Hepatocyte (in vitro differentiated cells): ENCODE measurements at regions not wholly inside any gene's neighbourhood (a gene's known extent, or its start where the extent isn't known, plus 50 kb on each side); places are given as distances from the start of the nearest gene placed in this dataset.

Experiments
- CTCF ChIP-seq: fragments of 200-600 bp; sonication (generic); IDR thresholded peaks from 2 replicates; pipeline ENCODE4 v1.5.1; 2016; ENCODE audit warnings: antibody characterized with exemption, mild to moderate bottlenecking; ENCODE audit not compliant: poor library complexity
- EZH2 ChIP-seq: fragments of 200-600 bp; sonication (generic); IDR thresholded peaks from 2 replicates; pipeline ENCODE4 v1.6.1; 2016; ENCODE audit warnings: antibody characterized with exemption, mild to moderate bottlenecking, borderline replicate concordance
- EZH2phosphoT487 ChIP-seq: fragments of 200-600 bp; sonication (generic); IDR thresholded peaks from one replicate; pipeline ENCODE4 v1.6.1; 2018; ENCODE audit warnings: antibody characterized with exemption, mild to moderate bottlenecking, low read depth, moderate library complexity; ENCODE audit not compliant: unreplicated experiment, severe bottlenecking

- TF ChIP-seq CTCF (no peak), EZH2 (no peak), EZH2phosphoT487 (no peak)
Measured at GRCh38 chr7:83851551-83851950, 202.6 kb upstream of the SEMA3E start.
